A549 (cell line): ENCODE measurements at regions not wholly inside any gene's neighbourhood (a gene's known extent, or its start where the extent isn't known, plus 50 kb on each side); places are given as distances from the start of the nearest gene placed in this dataset.

ENCODE experiments used
- SMC3 ChIP-seq: fragments of >200 bp; sonication (Bioruptor Twin); formaldehyde crosslinking; IDR thresholded peaks from 3 replicates; pipeline ENCODE4 v1.6.1; 2018; ENCODE audit warnings: inconsistent platforms
- TF ChIP-seq, protein P1 (sequence below): IDR thresholded peaks from 2 replicates; pipeline ENCODE4 v1.6.1; 2012

- TF ChIP-seq SMC3: no peak
- TF ChIP-seq, protein P1, sequence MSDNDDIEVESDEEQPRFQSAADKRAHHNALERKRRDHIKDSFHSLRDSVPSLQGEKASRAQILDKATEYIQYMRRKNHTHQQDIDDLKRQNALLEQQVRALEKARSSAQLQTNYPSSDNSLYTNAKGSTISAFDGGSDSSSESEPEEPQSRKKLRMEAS: no peak
These were observed 339.4 kb downstream of the MN1 start for GRCh38 chr22:27462190-27462589.
